Gastroesophageal sphincter (tissue), 3 donors: ENCODE measurements at regions not wholly inside any gene's neighbourhood (a gene's known extent, or its start where the extent isn't known, plus 50 kb on each side); places are given as distances from the start of the nearest gene placed in this dataset.

Experiments used
- POLR2A ChIP-seq, 2 donors: fragments of 450-650 bp; IDR thresholded peaks; one replicate each; pipeline ENCODE4 v1.6.1; 2017; ENCODE audit warnings: antibody characterized with exemption in 2 of 2, mild to moderate bottlenecking in 2 of 2, moderate library complexity in 1 of 2
- POLR2AphosphoS5 ChIP-seq: sonication (generic); formaldehyde crosslinking; IDR thresholded peaks from one replicate; pipeline ENCODE4 v1.6.1; 2017; ENCODE audit warnings: antibody characterized with exemption
- TF ChIP-seq, protein P1 (sequence below), 4 experiments: fragments of 200-600 bp in 2 of 4; fragments of 450-650 bp in 2 of 4; sonication (generic) in 1 of 4; IDR thresholded peaks; one replicate each; pipeline ENCODE4 v1.5.1; 2017 to 2019; ENCODE audit warnings: antibody characterized with exemption in 4 of 4, mild to moderate bottlenecking in 2 of 4, moderate library complexity in 2 of 4

DNA sequence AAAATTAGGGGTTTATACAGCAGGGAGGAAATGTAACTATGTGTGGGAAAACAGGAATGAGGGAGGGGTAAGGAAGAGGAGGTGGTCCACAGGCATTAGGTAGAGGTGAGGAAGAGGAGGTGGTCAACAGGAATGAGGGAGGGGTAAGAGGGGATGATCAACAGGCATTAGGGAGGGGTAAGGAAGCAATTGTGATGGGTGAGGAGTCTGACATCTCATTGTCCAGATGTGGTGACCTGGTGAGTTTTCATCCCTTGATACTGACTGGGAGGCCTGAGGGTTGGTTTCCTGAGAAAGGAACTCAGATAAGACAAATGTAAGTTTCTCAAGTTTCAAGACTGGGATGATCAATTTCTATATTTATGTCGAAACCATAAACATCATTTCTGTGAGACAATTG, 206.2 kb upstream of the C16orf82 start:
- TF ChIP-seq POLR2A (IDR thresholded peaks at IDR 0.05) (no peak), POLR2AphosphoS5 (no peak)
- TF ChIP-seq, protein P1, sequence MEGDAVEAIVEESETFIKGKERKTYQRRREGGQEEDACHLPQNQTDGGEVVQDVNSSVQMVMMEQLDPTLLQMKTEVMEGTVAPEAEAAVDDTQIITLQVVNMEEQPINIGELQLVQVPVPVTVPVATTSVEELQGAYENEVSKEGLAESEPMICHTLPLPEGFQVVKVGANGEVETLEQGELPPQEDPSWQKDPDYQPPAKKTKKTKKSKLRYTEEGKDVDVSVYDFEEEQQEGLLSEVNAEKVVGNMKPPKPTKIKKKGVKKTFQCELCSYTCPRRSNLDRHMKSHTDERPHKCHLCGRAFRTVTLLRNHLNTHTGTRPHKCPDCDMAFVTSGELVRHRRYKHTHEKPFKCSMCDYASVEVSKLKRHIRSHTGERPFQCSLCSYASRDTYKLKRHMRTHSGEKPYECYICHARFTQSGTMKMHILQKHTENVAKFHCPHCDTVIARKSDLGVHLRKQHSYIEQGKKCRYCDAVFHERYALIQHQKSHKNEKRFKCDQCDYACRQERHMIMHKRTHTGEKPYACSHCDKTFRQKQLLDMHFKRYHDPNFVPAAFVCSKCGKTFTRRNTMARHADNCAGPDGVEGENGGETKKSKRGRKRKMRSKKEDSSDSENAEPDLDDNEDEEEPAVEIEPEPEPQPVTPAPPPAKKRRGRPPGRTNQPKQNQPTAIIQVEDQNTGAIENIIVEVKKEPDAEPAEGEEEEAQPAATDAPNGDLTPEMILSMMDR (IDR thresholded peaks at IDR 0.05), result no peak
